HepG2 (cell line): ENCODE measurements at regions not wholly inside any gene's neighbourhood (a gene's known extent, or its start where the extent isn't known, plus 50 kb on each side); places are given as distances from the start of the nearest gene placed in this dataset.
A peak's percentile ranks its signal among the peaks of the same experiment; 100 is the strongest.

ENCODE experiments used
- ATAC-seq: fragments of 200-7000 bp; cut with Tn5 transposase; 3 replicates; pipeline ENCODE4 v1.9.1; 2020; ENCODE audit warnings: mild to moderate bottlenecking, moderate library complexity
- BruUV-seq: library from RNA; stranded (reverse); fragments of 400-500 nt; replicated peaks from 2 replicates; lab custom pipeline; 2021; lab: Mats Ljungman, UMichigan
- CTCF ChIA-PET: fragments of 300-600 bp; formaldehyde crosslinking; extraction: SDS; loops from one replicate; lab custom pipeline; 2021; ENCODE audit warnings: low total read pairs, inconsistent platforms, low intra/inter-chr PET ratio; lab: Yijun Ruan, JAX
- POLR2A ChIA-PET: fragments of 350-600 bp; sonication (Branson Sonifier 250); formaldehyde crosslinking; loops from one replicate; lab custom pipeline; 2020; ENCODE audit warnings: antibody characterized with exemption, inconsistent platforms; lab: Yijun Ruan, JAX
- DNase-seq: peaks from one replicate; pipeline ENCODE4 v3.0.0-alpha.2; 2015; ENCODE audit warnings: low spot score
- FAIRE-seq: peaks from 3 replicates; lab custom pipeline; 2011; peaks lifted over from hg19 to GRCh38; lab: Jason Lieb, UNC
- H2AFZ ChIP-seq: one replicate; pipeline ENCODE4 v1.6.1; 2011; ENCODE audit warnings: low read length, inconsistent platforms
- H3K27ac ChIP-seq: fragments of 300-600 bp; 3 replicates; pipeline ENCODE4 v1.8.0; 2011; ENCODE audit warnings: mixed run types, mild to moderate bottlenecking, mixed read lengths, low read length, inconsistent platforms; ENCODE audit not compliant: insufficient read depth; ENCODE audit errors: extremely low read length
- H3K27me3 ChIP-seq, 2 experiments: fragments of 200-600 bp in 1 of 2; 2 replicates in 1 of 2; 3 replicates in 1 of 2; pipeline versions ENCODE4 v1.6.0 to v1.8.0; 2011; ENCODE audit warnings: low read length in 2 of 2, mild to moderate bottlenecking in 2 of 2, moderate library complexity in 2 of 2, inconsistent platforms in 1 of 2; ENCODE audit not compliant: insufficient read depth in 2 of 2, control insufficient read depth in 1 of 2
- H3K36me3 ChIP-seq, 2 experiments: fragments of 200-600 bp in 1 of 2; replicated peaks in 1 of 2; 2 replicates in 1 of 2; 3 replicates in 1 of 2; pipeline versions ENCODE4 v1.5.1 to v1.8.0; 2011; ENCODE audit warnings: low read length in 2 of 2, inconsistent platforms in 1 of 2; ENCODE audit not compliant: insufficient read depth in 2 of 2, control insufficient read depth in 1 of 2
- H3K4me1 ChIP-seq: 2 replicates; pipeline ENCODE4 v1.5.1; 2012; ENCODE audit warnings: low read length, inconsistent platforms; ENCODE audit not compliant: insufficient read depth
- H3K4me2 ChIP-seq: 2 replicates; pipeline ENCODE4 v1.6.0; 2011; ENCODE audit warnings: low read depth, low read length, inconsistent platforms
- H3K4me3 ChIP-seq, 3 experiments: fragments of 200-600 bp in 1 of 3; sonication (generic), shearing (Covaris generic) in 1 of 3; replicated peaks in 1 of 3; 2 replicates each; pipeline ENCODE4 v1.5.1; 2011 to 2016; ENCODE audit warnings: low read length in 3 of 3, inconsistent platforms in 2 of 3, low read depth in 2 of 3, mild to moderate bottlenecking in 2 of 3, control low read depth in 1 of 3, mixed read lengths in 1 of 3; ENCODE audit not compliant: insufficient read depth in 1 of 3
- H3K79me2 ChIP-seq: one replicate; pipeline ENCODE4 v1.6.1; 2011; ENCODE audit warnings: low read length, inconsistent platforms; ENCODE audit not compliant: insufficient read depth
- H3K9ac ChIP-seq: 2 replicates; pipeline ENCODE4 v1.6.0; 2011; ENCODE audit warnings: mild to moderate bottlenecking, low read depth, low read length, inconsistent platforms; ENCODE audit not compliant: insufficient read depth
- H3K9me3 ChIP-seq: 2 replicates; pipeline ENCODE4 v1.5.1; 2012; ENCODE audit warnings: mild to moderate bottlenecking, low read length
- H4K20me1 ChIP-seq: 2 replicates; pipeline ENCODE4 v1.6.0; 2011; ENCODE audit warnings: inconsistent platforms, mild to moderate bottlenecking, low read length, moderate library complexity; ENCODE audit not compliant: insufficient read depth
- CEBPB ChIP-seq: IDR thresholded peaks from 2 replicates; pipeline ENCODE4 v1.6.1; 2011; ENCODE audit warnings: low read depth, low read length, improper control_type of control experiment, borderline replicate concordance
- PHF8 ChIP-seq: sonication (generic); formaldehyde crosslinking; IDR thresholded peaks from 2 replicates; pipeline ENCODE4 v1.5.0; 2020; ENCODE audit warnings: missing genetic modification reagents
- ZNF501 ChIP-seq: sonication (generic); formaldehyde crosslinking; IDR thresholded peaks from 2 replicates; pipeline ENCODE4 v1.5.1; 2020; ENCODE audit warnings: mild to moderate bottlenecking, moderate library complexity, missing genetic modification reagents
- ZNF775 ChIP-seq: sonication (generic); formaldehyde crosslinking; IDR thresholded peaks from 2 replicates; pipeline ENCODE4 v1.4.0; 2020; ENCODE audit warnings: missing genetic modification reagents, mild to moderate bottlenecking, moderate library complexity, borderline replicate concordance
- WGBS: methylation state at CpG from one replicate; pipeline ENCODE4 v1.1.6; 2017; ENCODE audit warnings: low lambda C conversion rate; 5-methylcytosine and 5-hydroxymethylcytosine counted together
- in situ Hi-C: cut with HindIII; loops from 2 replicates; pipeline ENCODE4 v1.10.0; 2017; ENCODE audit warnings: low pct_unique_long_range_greater_than_20kb; ENCODE audit not compliant: extremely low pct_ligation_motif_present
- intact Hi-C: fragments of 100-400 bp; cut with micrococcal nuclease; formaldehyde crosslinking; loops from one replicate; pipeline ENCODE4 v1.10.0; 2022; ENCODE audit not compliant: unreplicated experiment
- TF ChIP-seq, protein P1 (sequence below): sonication (generic); formaldehyde crosslinking; IDR thresholded peaks from 2 replicates; pipeline ENCODE4 v1.4.0; 2020; ENCODE audit warnings: mild to moderate bottlenecking, missing genetic modification reagents

DNA sequence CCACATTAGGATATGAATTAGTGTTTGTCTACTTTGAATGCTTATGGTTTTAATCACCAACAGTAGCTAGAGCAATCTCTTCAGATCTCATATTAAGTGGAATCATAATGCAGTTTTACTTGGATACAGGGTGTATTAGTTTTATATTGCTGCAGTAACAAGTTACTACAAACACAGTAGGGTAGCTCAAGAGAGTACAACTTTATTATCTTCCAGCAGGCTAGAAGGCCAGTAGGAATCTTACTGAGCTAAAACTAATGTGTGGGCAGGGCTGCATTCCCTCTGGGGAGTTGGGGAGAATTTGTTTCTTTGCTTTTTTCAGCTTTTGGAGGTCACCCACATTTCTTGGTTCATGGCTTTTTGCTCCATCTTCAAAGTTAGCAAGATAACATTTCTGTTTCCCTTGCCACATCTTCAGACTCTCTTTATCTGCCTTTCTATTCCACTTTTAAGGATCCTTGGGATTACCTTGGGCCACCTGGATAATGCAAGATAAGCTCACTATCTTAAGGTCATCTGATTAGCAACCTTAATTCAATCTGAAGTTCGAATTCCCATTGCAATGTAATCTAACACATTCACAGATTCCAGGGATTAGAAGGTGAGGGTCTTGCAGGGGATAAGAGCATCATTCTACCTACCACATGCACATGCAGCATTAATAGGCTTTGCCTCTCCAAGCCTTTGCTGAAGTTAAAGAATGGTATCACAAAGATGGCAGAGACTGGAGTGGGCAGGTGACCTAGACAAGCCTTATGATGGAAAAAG, 134.1 kb upstream of the SLC10A2 start (continued):
- no peak for TF ChIP-seq PHF8 (CRISPR knock-in tag)

DNA sequence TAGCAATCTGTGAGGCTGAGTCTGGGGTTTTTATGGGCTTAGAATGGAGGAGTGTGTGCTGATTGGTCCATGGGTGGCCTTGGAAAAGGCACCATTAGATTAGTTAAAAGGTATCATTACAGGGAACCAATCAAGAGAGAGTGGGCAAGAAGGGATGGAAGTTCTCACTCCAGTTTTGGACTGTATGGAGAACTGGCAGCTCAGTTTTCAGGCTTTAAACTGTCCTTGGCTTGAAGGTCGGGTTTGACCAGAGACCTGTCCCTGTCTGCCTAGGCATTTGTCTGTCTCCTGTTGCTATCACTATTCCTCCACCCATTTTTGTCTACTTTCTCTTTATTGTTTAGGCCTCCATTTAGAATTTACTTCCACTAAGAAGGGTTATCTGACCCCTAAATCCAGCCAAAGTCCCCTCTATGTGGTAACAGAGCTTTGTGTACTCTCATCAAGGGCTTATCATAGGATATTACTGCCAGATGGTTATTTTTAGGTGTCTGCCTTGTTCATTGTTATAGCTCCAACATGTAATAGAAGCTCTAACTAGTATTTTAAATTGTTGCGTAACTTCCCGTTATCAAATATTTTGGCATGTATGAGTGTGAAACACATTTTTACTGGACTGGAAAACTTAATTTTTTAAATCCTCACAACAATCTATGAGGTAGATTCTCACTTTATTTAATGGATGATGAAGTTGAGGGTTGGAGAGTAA, 133.3 kb upstream of the SLC10A2 start:
- no peak for ATAC-seq
- FAIRE-seq = no peak
- 46% methylated on average over 3 of the region's 3 CpGs for WGBS
- POLR2A ChIA-PET = no interaction called here
- no peaks in the 10 kb centered on the region for H3K36me3 ChIP-seq
- no peak overlapping the region for H3K9ac ChIP-seq
- H3K4me1 ChIP-seq = peaks cover 9% of the 10 kb centered on the region
- H3K9me3 ChIP-seq = no peaks in the 10 kb centered on the region
- TF ChIP-seq, protein P1, sequence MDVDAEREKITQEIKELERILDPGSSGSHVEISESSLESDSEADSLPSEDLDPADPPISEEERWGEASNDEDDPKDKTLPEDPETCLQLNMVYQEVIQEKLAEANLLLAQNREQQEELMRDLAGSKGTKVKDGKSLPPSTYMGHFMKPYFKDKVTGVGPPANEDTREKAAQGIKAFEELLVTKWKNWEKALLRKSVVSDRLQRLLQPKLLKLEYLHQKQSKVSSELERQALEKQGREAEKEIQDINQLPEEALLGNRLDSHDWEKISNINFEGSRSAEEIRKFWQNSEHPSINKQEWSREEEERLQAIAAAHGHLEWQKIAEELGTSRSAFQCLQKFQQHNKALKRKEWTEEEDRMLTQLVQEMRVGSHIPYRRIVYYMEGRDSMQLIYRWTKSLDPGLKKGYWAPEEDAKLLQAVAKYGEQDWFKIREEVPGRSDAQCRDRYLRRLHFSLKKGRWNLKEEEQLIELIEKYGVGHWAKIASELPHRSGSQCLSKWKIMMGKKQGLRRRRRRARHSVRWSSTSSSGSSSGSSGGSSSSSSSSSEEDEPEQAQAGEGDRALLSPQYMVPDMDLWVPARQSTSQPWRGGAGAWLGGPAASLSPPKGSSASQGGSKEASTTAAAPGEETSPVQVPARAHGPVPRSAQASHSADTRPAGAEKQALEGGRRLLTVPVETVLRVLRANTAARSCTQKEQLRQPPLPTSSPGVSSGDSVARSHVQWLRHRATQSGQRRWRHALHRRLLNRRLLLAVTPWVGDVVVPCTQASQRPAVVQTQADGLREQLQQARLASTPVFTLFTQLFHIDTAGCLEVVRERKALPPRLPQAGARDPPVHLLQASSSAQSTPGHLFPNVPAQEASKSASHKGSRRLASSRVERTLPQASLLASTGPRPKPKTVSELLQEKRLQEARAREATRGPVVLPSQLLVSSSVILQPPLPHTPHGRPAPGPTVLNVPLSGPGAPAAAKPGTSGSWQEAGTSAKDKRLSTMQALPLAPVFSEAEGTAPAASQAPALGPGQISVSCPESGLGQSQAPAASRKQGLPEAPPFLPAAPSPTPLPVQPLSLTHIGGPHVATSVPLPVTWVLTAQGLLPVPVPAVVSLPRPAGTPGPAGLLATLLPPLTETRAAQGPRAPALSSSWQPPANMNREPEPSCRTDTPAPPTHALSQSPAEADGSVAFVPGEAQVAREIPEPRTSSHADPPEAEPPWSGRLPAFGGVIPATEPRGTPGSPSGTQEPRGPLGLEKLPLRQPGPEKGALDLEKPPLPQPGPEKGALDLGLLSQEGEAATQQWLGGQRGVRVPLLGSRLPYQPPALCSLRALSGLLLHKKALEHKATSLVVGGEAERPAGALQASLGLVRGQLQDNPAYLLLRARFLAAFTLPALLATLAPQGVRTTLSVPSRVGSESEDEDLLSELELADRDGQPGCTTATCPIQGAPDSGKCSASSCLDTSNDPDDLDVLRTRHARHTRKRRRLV (CRISPR knock-in tag) = no peak
- no peak for TF ChIP-seq ZNF775 (CRISPR knock-in tag)
- no peak for TF ChIP-seq ZNF501 (CRISPR knock-in tag)
- TF ChIP-seq CEBPB = peak; percentile 76
- CTCF ChIA-PET = no interaction called here
- H2AFZ ChIP-seq = no peak overlapping the region
- no TSS peak for BruUV-seq
- H3K4me2 ChIP-seq = no peak overlapping the region
- no peak overlapping the region for H3K27ac ChIP-seq
- no peaks in the 10 kb centered on the region for H3K79me2 ChIP-seq
- no peaks in the 10 kb centered on the region for H3K27me3 ChIP-seq
- no peak for DNase-seq
- no peaks in the 10 kb centered on the region for H4K20me1 ChIP-seq
- intact Hi-C loops = no loop called here
- in situ Hi-C loops = no loop called here
- H3K4me3 ChIP-seq = no peak overlapping the region
